Gastroesophageal sphincter (tissue), 4 donors: ENCODE measurements at regions not wholly inside any gene's neighbourhood (a gene's known extent, or its start where the extent isn't known, plus 50 kb on each side); places are given as distances from the start of the nearest gene placed in this dataset.
"Not testable (repeated sequence)": the region's sequence is repeated elsewhere in the genome, so short reads cannot be mapped to it uniquely, and the experiment has no call there.

Experiments
- ATAC-seq: fragments of 150-250 bp; one replicate; pipeline ENCODE4 v1.9.1; 2016; ENCODE audit warnings: mild to moderate bottlenecking, moderate library complexity
- H3K27ac ChIP-seq, 4 donors: fragments of 200-600 bp; sonication (generic) in 3 of 4; 1 replicate in 3 of 4; 2 replicates in 1 of 4; pipeline ENCODE4 v1.5.1; 2016 to 2019
- H3K27me3 ChIP-seq: fragments of 200-600 bp; sonication (generic); one replicate; pipeline ENCODE4 v1.5.1; 2019
- H3K36me3 ChIP-seq, 2 donors: fragments of 200-600 bp; sonication (generic); one replicate each; pipeline ENCODE4 v1.5.1; 2019; ENCODE audit warnings: control low read depth in 1 of 2
- H3K4me1 ChIP-seq, 3 donors: fragments of 200-600 bp; sonication (generic); 1 replicate in 2 of 3; 2 replicates in 1 of 3; pipeline ENCODE4 v1.5.1; 2016 to 2019; ENCODE audit warnings: control low read depth in 2 of 3
- H3K4me3 ChIP-seq, 2 donors: fragments of 200-600 bp; sonication (generic); one replicate each; pipeline ENCODE4 v1.5.1; 2019; ENCODE audit warnings: mild to moderate bottlenecking in 1 of 2, moderate library complexity in 1 of 2
- H3K9me3 ChIP-seq, 3 donors: fragments of 200-600 bp; sonication (generic); one replicate each; pipeline ENCODE4 v1.5.1; 2017 to 2019; ENCODE audit warnings: control low read depth in 2 of 3
- WGBS, 2 donors: methylation state at CpG; one replicate each; pipeline ENCODE4 v1.1.5; 2018; ENCODE audit warnings: low coverage in 1 of 2; 5-methylcytosine and 5-hydroxymethylcytosine counted together

DNA sequence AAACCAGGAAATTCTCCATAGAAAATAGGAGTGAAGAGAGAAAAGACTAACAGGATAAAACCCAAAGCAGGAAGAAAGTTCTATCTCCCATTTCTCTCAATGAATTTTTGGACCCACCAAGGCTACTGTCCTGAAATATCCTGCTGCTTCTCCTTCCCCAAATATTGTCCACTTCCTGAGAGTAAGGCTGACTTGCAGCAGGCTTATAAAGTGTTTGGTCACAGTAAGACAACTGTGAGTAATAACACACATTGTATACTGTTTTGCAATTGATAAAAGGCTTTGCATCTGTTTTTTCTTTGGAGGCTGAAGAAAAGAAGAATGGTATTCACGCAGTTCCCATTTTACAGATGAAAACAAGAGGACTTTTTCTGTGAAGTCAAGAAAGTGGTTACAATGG is 52.8 kb downstream of the FOXD4L6 start:
- ATAC-seq, H3K4me3 ChIP-seq, H3K27ac ChIP-seq, H3K36me3 ChIP-seq, H3K9me3 ChIP-seq: not testable (repeated sequence)
- 60 to 75% methylated on average over 1 of the region's 1 CpG for WGBS, 2 donors
- peaks cover 30% of the 10 kb centered on the region for H3K27me3 ChIP-seq
- H3K4me1 ChIP-seq: peaks cover 0 to 18% (median 0%) of the 10 kb centered on the region in 3 donors

DNA sequence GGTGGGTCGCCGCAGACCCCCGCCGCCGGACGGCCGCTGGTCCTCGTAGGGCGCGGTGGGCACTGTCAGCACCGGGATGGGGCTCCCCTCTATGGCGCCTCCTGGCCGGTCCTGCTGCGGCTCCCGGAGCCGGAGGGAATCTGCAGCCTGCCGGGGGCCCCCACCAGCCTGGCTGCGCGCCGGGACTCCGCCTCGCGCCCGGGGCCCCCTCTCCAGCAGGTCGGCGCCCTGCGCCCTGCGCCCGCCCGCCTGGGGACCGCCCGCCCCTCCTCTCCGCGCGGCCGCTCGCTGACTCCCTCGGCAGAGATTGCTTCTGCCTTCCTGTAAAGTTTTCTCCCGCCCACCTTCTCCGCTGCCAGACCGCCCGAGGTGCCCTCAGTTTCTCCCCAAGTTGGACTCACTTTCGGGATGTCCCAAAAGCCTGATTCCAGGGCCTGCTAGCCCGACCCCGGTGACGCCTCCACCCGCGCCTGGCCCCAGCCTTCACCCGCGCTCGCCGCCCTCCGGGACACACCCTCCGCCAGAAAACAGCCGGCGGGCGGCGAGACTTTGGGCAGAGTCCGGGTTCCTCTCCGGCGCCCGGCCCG is 54.0 kb downstream of the FOXD4L6 start:
- Histone ChIP-seq H3K4me1 (peaks cover 0 to 18% (median 0%) of the 10 kb centered on the region in 3 donors), H3K27me3 (peaks cover 30% of the 10 kb centered on the region), H3K4me3 (peak overlapping the region; percentile 21 to 66), H3K27ac (peak overlapping the region in 3 of 4 donors; percentile 66 to 80 (median 73))
- WGBS, 2 donors: 0 to 5% methylated on average over 1 to 13 of the region's 63 CpGs
- not testable (repeated sequence) for H3K9me3 ChIP-seq, H3K36me3 ChIP-seq
- peak; percentile 72 for ATAC-seq

- not testable (repeated sequence) for ATAC-seq
- 16 to 24% methylated on average over 25 to 29 of the region's 39 CpGs for WGBS, 2 donors
Measured at GRCh38 chr9:41073471-41074243, 54.8 kb downstream of the FOXD4L6 start.

GRCh38 chr9:41064125-41064795 is 64.2 kb downstream of the FOXD4L6 start:
- H3K9me3 ChIP-seq, H3K27me3 ChIP-seq, ATAC-seq, H3K36me3 ChIP-seq, H3K4me3 ChIP-seq: not testable (repeated sequence)
- 22 to 88% methylated on average over 1 to 2 of the region's 8 CpGs for WGBS, 2 donors
- peak overlapping the region in 1 of 4 donors; percentile 51 for H3K27ac ChIP-seq
- H3K4me1 ChIP-seq: peaks cover 0 to 10% (median 0%) of the 10 kb centered on the region in 3 donors

More at GRCh38 chr9:41073471-41074243, 54.8 kb downstream of the FOXD4L6 start:
- not testable (repeated sequence) for H3K36me3 ChIP-seq, H3K9me3 ChIP-seq
- Histone ChIP-seq H3K4me1 (peaks cover 0 to 18% (median 0%) of the 10 kb centered on the region in 3 donors), H3K27ac (peak overlapping the region in 3 of 4 donors; percentile 66 to 80 (median 73)), H3K27me3 (peaks cover 30% of the 10 kb centered on the region), H3K4me3 (peak overlapping the region; percentile 21 to 66)

DNA sequence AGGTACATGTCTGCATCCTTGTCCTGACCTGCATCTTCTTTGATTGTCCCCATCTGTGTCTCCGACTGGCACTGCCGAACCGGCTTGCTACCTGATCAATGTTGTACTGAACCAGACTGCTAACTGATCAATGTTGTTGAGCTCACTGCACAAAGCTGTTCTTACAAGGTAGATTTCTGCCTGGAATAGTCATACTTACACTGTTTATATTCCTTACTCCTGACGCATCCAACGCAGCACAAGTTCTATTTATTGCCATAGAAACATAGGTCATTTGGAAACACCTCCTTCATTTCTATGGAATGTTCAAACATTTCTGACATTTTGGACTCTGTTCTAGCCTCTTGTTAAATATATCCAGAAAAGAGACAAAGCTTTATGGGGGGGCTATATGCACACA is 65.2 kb downstream of the FOXD4L6 start:
- H3K27ac ChIP-seq, H3K36me3 ChIP-seq, H3K4me3 ChIP-seq, H3K9me3 ChIP-seq, H3K27me3 ChIP-seq: not testable (repeated sequence)
- WGBS, 2 donors: 18 to 26% methylated on average over 2 to 3 of the region's 5 CpGs
- peaks cover 0 to 10% (median 0%) of the 10 kb centered on the region in 3 donors for H3K4me1 ChIP-seq
- ATAC-seq: peak; percentile 31

DNA sequence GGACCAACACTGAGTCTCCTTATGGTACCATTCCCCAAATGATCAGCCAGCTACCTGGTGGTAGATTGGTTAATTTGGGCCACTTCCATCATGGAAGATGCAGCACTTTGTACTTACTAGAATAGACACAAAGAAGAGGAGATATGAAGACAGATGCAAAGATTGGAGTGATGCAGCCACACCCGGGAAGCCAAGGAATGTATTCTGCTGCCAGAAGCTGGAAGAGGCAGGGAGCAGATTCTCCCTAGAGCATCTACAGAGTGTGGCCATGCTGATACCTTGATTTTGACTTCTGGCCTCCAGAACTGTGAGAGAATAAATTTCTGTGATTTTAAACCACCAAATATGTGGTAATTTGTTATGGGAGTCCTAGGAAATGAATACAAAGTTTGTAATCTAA is 68.9 kb downstream of the FOXD4L6 start:
- ATAC-seq, H3K9me3 ChIP-seq, H3K4me3 ChIP-seq, H3K36me3 ChIP-seq, H3K27me3 ChIP-seq, H3K27ac ChIP-seq, H3K4me1 ChIP-seq: not testable (repeated sequence)
- 80 to 82% methylated on average over 1 of the region's 1 CpG for WGBS, 2 donors

- not testable (repeated sequence) for ATAC-seq, H3K27me3 ChIP-seq, H3K4me1 ChIP-seq, H3K4me3 ChIP-seq, H3K9me3 ChIP-seq, H3K27ac ChIP-seq
- WGBS, 2 donors: 72 to 82% methylated on average over 2 to 3 of the region's 4 CpGs
- peaks cover 0 to 12% of the 10 kb centered on the region in 2 donors for H3K36me3 ChIP-seq
Measured at GRCh38 chr9:41053666-41054363, 74.7 kb downstream of the FOXD4L6 start.

DNA sequence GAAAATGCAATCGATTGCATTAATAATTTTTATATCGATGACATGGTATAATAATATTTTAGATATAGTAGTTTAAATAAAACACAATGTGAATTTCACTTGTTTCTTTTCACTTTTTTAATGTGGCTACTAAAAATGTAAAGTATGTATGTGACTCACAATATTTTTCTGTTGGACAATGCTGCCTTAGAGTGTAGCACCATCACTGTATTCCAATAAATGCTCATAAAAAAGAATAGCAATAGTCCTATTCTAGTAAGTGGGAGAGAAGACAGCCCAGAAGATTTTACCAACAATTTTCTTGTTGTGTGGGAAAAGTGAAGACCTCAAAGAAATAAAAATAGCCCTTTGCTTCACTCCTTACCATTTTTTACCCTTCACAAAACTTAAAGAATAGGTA is 79.8 kb downstream of the FOXD4L6 start:
- H3K36me3 ChIP-seq, H3K27me3 ChIP-seq, H3K27ac ChIP-seq, H3K4me1 ChIP-seq, ATAC-seq, H3K4me3 ChIP-seq, H3K9me3 ChIP-seq: not testable (repeated sequence)
- 70 to 71% methylated on average over 2 of the region's 2 CpGs for WGBS, 2 donors

- H3K27ac ChIP-seq, H3K9me3 ChIP-seq, H3K27me3 ChIP-seq, ATAC-seq, H3K4me1 ChIP-seq, H3K4me3 ChIP-seq: not testable (repeated sequence)
- H3K36me3 ChIP-seq: peaks cover 0 to 14% of the 10 kb centered on the region in 2 donors
Measured at GRCh38 chr9:41047792-41048191, 80.7 kb downstream of the FOXD4L6 start.

- H3K4me1 ChIP-seq, H3K27ac ChIP-seq, ATAC-seq, H3K9me3 ChIP-seq, H3K4me3 ChIP-seq, H3K27me3 ChIP-seq: not testable (repeated sequence)
- peaks cover 0 to 13% of the 10 kb centered on the region in 2 donors for H3K36me3 ChIP-seq
- WGBS, 2 donors: 68 to 82% methylated on average over 2 of the region's 2 CpGs
Measured at GRCh38 chr9:41044930-41045329, 83.6 kb downstream of the FOXD4L6 start.

- not testable (repeated sequence) for H3K27ac ChIP-seq, H3K4me3 ChIP-seq, H3K27me3 ChIP-seq, ATAC-seq, H3K9me3 ChIP-seq, H3K4me1 ChIP-seq
- no CpG with 5 or more reads among the region's 1 CpG for WGBS, 2 donors
- H3K36me3 ChIP-seq: peaks cover 0 to 21% of the 10 kb centered on the region in 2 donors
Measured at GRCh38 chr9:41043433-41043832, 85.0 kb downstream of the FOXD4L6 start.

- not testable (repeated sequence) for ATAC-seq, H3K27ac ChIP-seq, H3K9me3 ChIP-seq, H3K4me1 ChIP-seq, H3K4me3 ChIP-seq, H3K27me3 ChIP-seq
- 62 to 66% methylated on average over 4 of the region's 4 CpGs for WGBS, 2 donors
- peaks cover 0 to 26% of the 10 kb centered on the region in 2 donors for H3K36me3 ChIP-seq
Measured at GRCh38 chr9:41042111-41042510, 86.4 kb downstream of the FOXD4L6 start.

DNA sequence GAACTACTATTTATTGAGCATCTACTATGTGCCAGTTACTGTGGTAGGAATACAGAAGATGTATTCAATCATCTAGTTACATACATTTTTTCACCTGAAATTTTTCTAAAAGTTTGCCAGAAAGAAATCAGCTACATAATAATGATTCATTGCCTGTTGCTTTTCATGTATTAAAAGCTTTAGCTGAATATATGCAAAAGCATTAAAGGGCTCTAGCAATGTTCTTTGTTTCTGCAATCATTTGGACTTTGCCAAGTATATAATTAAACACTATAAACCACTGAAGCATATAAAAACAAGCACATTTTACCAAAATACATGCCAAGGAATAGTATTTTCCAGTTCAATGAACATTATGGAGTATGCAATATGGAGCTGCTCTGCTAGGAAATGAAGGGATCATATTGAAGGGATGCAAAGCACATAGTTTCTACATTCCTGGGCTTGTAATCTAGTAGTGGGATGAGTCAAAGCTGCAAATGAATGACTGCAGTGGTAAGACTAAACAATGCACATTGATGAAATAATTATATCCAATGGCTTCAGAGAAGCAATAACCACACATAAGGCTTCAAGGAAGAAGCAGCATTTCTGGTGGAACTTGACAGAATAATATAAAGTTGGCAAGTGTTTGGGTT is 87.7 kb downstream of the FOXD4L6 start:
- not testable (repeated sequence) for ATAC-seq, H3K4me3 ChIP-seq, H3K4me1 ChIP-seq, H3K9me3 ChIP-seq, H3K27ac ChIP-seq, H3K27me3 ChIP-seq
- H3K36me3 ChIP-seq: peaks cover 0 to 26% of the 10 kb centered on the region in 2 donors
